ENCODE measurements at regions not wholly inside any gene's neighbourhood (a gene's known extent, or its start where the extent isn't known, plus 50 kb on each side); places are given as distances from the start of the nearest gene placed in this dataset.

DNA sequence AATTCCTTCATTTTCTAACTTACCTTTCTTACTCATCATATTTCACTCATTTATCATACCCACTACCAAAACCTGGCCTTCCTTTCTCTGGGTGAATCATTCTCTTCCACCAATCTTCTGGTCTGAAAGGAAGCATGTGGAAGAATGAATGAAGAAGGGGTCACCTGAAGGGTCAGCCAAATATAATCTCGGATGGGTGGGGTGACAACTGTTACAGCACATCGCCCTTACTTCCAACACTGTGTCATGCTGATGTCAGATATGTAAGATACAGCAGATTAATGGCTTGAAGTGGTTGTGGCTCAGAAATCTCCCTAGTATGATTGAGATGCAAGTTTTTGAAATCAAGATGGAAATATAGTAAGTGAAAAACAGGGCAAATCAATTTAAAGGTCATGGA lies 401.7 kb upstream of the HTR2A start:
- no peak for DNase-seq (ENCODE audit: low read depth, low spot score)
- CTCF ChIA-PET: no interaction called here
- H3K4me3 ChIP-seq (ENCODE audit: low read depth, low read length): no peak overlapping the region
- POLR2A ChIA-PET: no interaction called here
- TF ChIP-seq CTCF (IDR thresholded peaks at IDR 0.05; ENCODE audit: insufficient read depth, low read length, missing control alignments): no peak

GRCh38 chr13:47294691-47295090 lies 397.8 kb upstream of the HTR2A start:
- TF ChIP-seq CTCF (IDR thresholded peaks at IDR 0.05; ENCODE audit: insufficient read depth, low read length, missing control alignments): no peak
- ChIA-PET POLR2A (no interaction called here), CTCF (no interaction called here)
- DNase-seq (ENCODE audit: low read depth, low spot score): no peak
- no peak overlapping the region for H3K4me3 ChIP-seq (ENCODE audit: low read depth, low read length)

GRCh38 chr13:47291107-47291656 lies 394.3 kb upstream of the HTR2A start:
- DNase-seq (ENCODE audit: low read depth, low spot score): no peak

DNA sequence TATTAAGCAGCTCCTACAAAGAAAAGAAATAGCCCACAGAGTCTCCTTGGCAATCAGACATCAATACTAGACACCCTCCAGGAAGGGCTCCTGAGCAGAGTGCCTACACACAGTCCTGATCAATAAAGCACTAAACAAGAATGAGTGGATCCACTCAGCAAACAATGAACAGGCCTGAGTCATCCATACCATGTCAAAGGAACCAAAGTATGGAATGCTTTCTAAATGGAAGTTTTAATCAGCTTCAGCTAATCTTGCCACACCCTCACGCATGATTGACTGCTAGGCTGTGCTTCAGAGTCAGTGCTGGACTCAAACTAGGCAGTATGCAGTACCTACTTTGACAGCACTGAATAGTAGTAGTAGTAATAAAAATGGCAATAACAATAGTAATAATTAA lies 392.7 kb upstream of the HTR2A start:
- ChIA-PET CTCF (no interaction called here), POLR2A (no interaction called here)
- no peak for TF ChIP-seq CTCF (IDR thresholded peaks at IDR 0.05; ENCODE audit: insufficient read depth, low read length, missing control alignments)
- H3K4me3 ChIP-seq (ENCODE audit: low read depth, low read length): no peak overlapping the region
- no peak for DNase-seq (ENCODE audit: low read depth, low spot score)

More at GRCh38 chr13:47291107-47291656, 394.3 kb upstream of the HTR2A start:
- ChIA-PET CTCF (no interaction called here), POLR2A (no interaction called here)
- no peak overlapping the region for H3K4me3 ChIP-seq (ENCODE audit: low read depth, low read length)
- TF ChIP-seq CTCF (IDR thresholded peaks at IDR 0.05; ENCODE audit: insufficient read depth, low read length, missing control alignments): no peak

DNA sequence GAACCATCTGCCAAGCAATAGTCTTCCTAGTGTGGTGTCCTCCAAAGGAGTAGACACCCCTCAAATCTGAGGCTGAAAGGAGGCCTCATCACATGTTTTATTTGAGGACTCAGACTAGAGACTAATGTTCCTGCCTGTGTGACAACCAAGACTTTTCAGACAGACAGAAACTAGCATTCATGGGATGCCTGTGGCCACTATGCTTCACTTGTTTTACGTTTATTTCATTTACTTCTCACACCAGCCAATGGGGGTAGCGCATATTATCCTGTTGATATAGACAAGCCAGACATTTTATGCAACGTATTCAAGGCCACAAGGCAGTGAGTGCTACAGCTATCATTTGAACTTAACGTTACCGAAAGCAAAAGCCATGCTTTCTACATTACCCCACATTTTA lies 391.7 kb upstream of the HTR2A start:
- CTCF ChIA-PET: no interaction called here

GRCh38 chr13:47287291-47287751 lies 390.5 kb upstream of the HTR2A start:
- no peak overlapping the region for H3K4me3 ChIP-seq (ENCODE audit: low read depth, low read length)
- peak; percentile 57 for DNase-seq (ENCODE audit: low read depth, low spot score)
- ChIA-PET CTCF (interaction anchor here (0.8 to 1.3 kb wide), 2 partner anchors 22 to 393 kb away, joined by 3 to 4 read pairs; no protein-coding TSS in a partner anchor), POLR2A (interaction anchor here (0.6 kb wide), 2 partner anchors 38 to 78 kb away, joined by 4 read pairs; no protein-coding TSS in a partner anchor)
- no peak for TF ChIP-seq CTCF (IDR thresholded peaks at IDR 0.05; ENCODE audit: insufficient read depth, low read length, missing control alignments)

More for the DNA sequence above, 391.7 kb upstream of the HTR2A start:
- peak; percentile 58 for DNase-seq (ENCODE audit: low read depth, low spot score)
- no peak for TF ChIP-seq CTCF (IDR thresholded peaks at IDR 0.05; ENCODE audit: insufficient read depth, low read length, missing control alignments)
- no peak overlapping the region for H3K4me3 ChIP-seq (ENCODE audit: low read depth, low read length)
- POLR2A ChIA-PET: no interaction called here

Measured in AG04449 (cell line).